T-helper 2 cell (primary cell): ENCODE measurements at regions not wholly inside any gene's neighbourhood (a gene's known extent, or its start where the extent isn't known, plus 50 kb on each side); places are given as distances from the start of the nearest gene placed in this dataset.

Experiments
- DNase-seq, 5 experiments: peaks; one replicate each; pipeline versions ENCODE4 v3.0.0 to v3.0.0-alpha.2; 2012 to 2022

- DNase-seq: no peak
These were observed 98.4 kb upstream of the TARDBP start for GRCh38 chr1:10914056-10914455.

GRCh38 chr1:10915594-10915993 is 96.9 kb upstream of the TARDBP start:
- no peak for DNase-seq

GRCh38 chr1:10916311-10916710 is 96.1 kb upstream of the TARDBP start:
- DNase-seq: no peak

- DNase-seq: no peak
These were observed 95.5 kb upstream of the TARDBP start for GRCh38 chr1:10916991-10917390.

- DNase-seq: peak in 2 of 5 experiments; percentile 50 to 71
These were observed 94.7 kb upstream of the TARDBP start for GRCh38 chr1:10917513-10918454.

GRCh38 chr1:10918531-10918930 is 93.9 kb upstream of the TARDBP start:
- DNase-seq: no peak

- no peak for DNase-seq
These were observed 92.3 kb upstream of the TARDBP start for GRCh38 chr1:10920063-10920626.

- peak in 1 of 5 experiments; percentile 47 for DNase-seq
These were observed 90.0 kb upstream of the TARDBP start for GRCh38 chr1:10922315-10923060.

- no peak for DNase-seq
These were observed 88.4 kb upstream of the TARDBP start for GRCh38 chr1:10924030-10924429.

GRCh38 chr1:10928654-10929053 is 83.8 kb upstream of the TARDBP start:
- DNase-seq: no peak

- peak in 2 of 5 experiments; percentile 19 to 93 for DNase-seq
These were observed 80.4 kb upstream of the TARDBP start for GRCh38 chr1:10932088-10932487.

GRCh38 chr1:10934150-10934818 is 78.2 kb upstream of the TARDBP start:
- DNase-seq: no peak

GRCh38 chr1:10935246-10935645 is 77.2 kb upstream of the TARDBP start:
- no peak for DNase-seq

- DNase-seq: no peak
These were observed 76.7 kb upstream of the TARDBP start for GRCh38 chr1:10935724-10936123.

GRCh38 chr1:10936998-10937901 is 75.2 kb upstream of the TARDBP start:
- DNase-seq: no peak

- DNase-seq: no peak
These were observed 73.6 kb upstream of the TARDBP start for GRCh38 chr1:10938741-10939417.

GRCh38 chr1:10939654-10940450 is 72.6 kb upstream of the TARDBP start:
- peak in 2 of 5 experiments; percentile 45 to 59 for DNase-seq

- no peak for DNase-seq
These were observed 72.0 kb upstream of the TARDBP start for GRCh38 chr1:10940451-10940804.

GRCh38 chr1:10940838-10941237 is 71.6 kb upstream of the TARDBP start:
- DNase-seq: no peak

- DNase-seq: peak in 4 of 5 experiments; percentile 29 to 60 (median 49)
These were observed 70.4 kb upstream of the TARDBP start for GRCh38 chr1:10941891-10942541.
